ENCODE measurements at regions not wholly inside any gene's neighbourhood (a gene's known extent, or its start where the extent isn't known, plus 50 kb on each side); places are given as distances from the start of the nearest gene placed in this dataset.
A peak's percentile ranks its signal among the peaks of the same experiment; 100 is the strongest.

GRCh38 chr3:81170298-81170697 lies 591.1 kb downstream of the GBE1 start:
- H3K9me3 Mint-ChIP-seq, result peaks cover 3 to 17% (median 9%) of the 10 kb centered on the region in 7 donors
- H3K4me3 ChIP-seq (ENCODE audit: low read depth, low read length), result no peak overlapping the region
- no peaks in the 10 kb centered on the region for H3K27me3 ChIP-seq (ENCODE audit: control insufficient read depth, insufficient read depth, low read length)
- no peak overlapping the region for H3K27ac Mint-ChIP-seq
- no peak overlapping the region for H3K4me3 Mint-ChIP-seq
- no peaks in the 10 kb centered on the region for H3K36me3 Mint-ChIP-seq
- H3K4me1 ChIP-seq (ENCODE audit: control insufficient read depth, insufficient read depth, low read length, poor library complexity, severe bottlenecking), result no peaks in the 10 kb centered on the region
- DNase-seq, result no peak
- H3K27ac ChIP-seq (ENCODE audit: insufficient read depth, low read length, poor library complexity, severe bottlenecking), result no peak overlapping the region
- ATAC-seq (ENCODE audit: low read depth in 2 of 2), result no peak
- no peaks in the 10 kb centered on the region for H3K36me3 ChIP-seq (ENCODE audit: control insufficient read depth, insufficient read depth, low read length)
- H3K9me3 ChIP-seq (ENCODE audit: control insufficient read depth in 2 of 2, low read length in 2 of 2), result peaks cover 3 to 4% of the 10 kb centered on the region in 2 experiments
- H3K4me1 Mint-ChIP-seq, result no peaks in the 10 kb centered on the region
- no peaks in the 10 kb centered on the region for H3K27me3 Mint-ChIP-seq

- Mint-ChIP-seq H3K9me3 (peaks cover 3 to 19% (median 8%) of the 10 kb centered on the region in 7 donors), H3K27ac (peak overlapping the region in 1 of 3 donors; percentile 43), H3K4me3 (no peak overlapping the region), H3K4me1 (no peaks in the 10 kb centered on the region), H3K27me3 (no peaks in the 10 kb centered on the region), H3K36me3 (no peaks in the 10 kb centered on the region)
- no peak for ATAC-seq (ENCODE audit: low read depth in 2 of 2)
- Histone ChIP-seq H3K27ac (ENCODE audit: insufficient read depth, low read length, poor library complexity, severe bottlenecking) (no peak overlapping the region), H3K36me3 (ENCODE audit: control insufficient read depth, insufficient read depth, low read length) (no peaks in the 10 kb centered on the region), H3K9me3 (ENCODE audit: control insufficient read depth in 2 of 2, low read length in 2 of 2) (no peaks in the 10 kb centered on the region), H3K4me1 (ENCODE audit: control insufficient read depth, insufficient read depth, low read length, poor library complexity, severe bottlenecking) (no peaks in the 10 kb centered on the region), H3K4me3 (ENCODE audit: low read depth, low read length) (no peak overlapping the region), H3K27me3 (ENCODE audit: control insufficient read depth, insufficient read depth, low read length) (no peaks in the 10 kb centered on the region)
- no peak for DNase-seq
Measured at GRCh38 chr3:81164806-81165205, 596.6 kb downstream of the GBE1 start.

DNA sequence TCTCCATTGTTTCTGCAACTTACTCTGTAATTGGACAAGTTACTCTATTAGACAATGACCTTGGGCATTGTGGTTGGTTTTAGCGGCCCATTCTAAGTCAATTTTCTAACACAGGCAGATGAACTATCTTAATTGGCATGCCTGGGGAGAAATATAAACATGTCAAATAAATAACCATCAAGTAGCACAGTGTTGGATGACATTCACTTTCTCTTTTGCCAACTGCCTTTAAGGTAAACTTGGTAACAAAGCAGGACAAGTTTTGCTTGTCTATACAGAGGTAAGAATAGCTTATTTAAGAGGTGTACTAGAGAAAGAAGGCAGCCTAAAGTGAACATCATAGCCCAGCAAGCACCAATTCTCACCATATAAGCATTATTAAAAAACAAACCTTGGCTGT lies 599.6 kb downstream of the GBE1 start:
- H3K4me1 Mint-ChIP-seq, result no peaks in the 10 kb centered on the region
- Histone ChIP-seq H3K36me3 (ENCODE audit: control insufficient read depth, insufficient read depth, low read length) (no peaks in the 10 kb centered on the region), H3K4me1 (ENCODE audit: control insufficient read depth, insufficient read depth, low read length, poor library complexity, severe bottlenecking) (no peaks in the 10 kb centered on the region), H3K9me3 (ENCODE audit: control insufficient read depth in 2 of 2, low read length in 2 of 2) (no peaks in the 10 kb centered on the region), H3K4me3 (ENCODE audit: low read depth, low read length) (no peak overlapping the region), H3K27me3 (ENCODE audit: control insufficient read depth, insufficient read depth, low read length) (no peaks in the 10 kb centered on the region), H3K27ac (ENCODE audit: insufficient read depth, low read length, poor library complexity, severe bottlenecking) (no peak overlapping the region)
- DNase-seq (no peak), ATAC-seq (ENCODE audit: low read depth in 2 of 2) (no peak)
- H3K27me3 Mint-ChIP-seq, result no peaks in the 10 kb centered on the region
- H3K4me3 Mint-ChIP-seq, result no peak overlapping the region
- H3K36me3 Mint-ChIP-seq, result no peaks in the 10 kb centered on the region
- H3K9me3 Mint-ChIP-seq, result peaks cover 0 to 19% (median 8%) of the 10 kb centered on the region in 7 donors
- H3K27ac Mint-ChIP-seq, result no peak overlapping the region

DNA sequence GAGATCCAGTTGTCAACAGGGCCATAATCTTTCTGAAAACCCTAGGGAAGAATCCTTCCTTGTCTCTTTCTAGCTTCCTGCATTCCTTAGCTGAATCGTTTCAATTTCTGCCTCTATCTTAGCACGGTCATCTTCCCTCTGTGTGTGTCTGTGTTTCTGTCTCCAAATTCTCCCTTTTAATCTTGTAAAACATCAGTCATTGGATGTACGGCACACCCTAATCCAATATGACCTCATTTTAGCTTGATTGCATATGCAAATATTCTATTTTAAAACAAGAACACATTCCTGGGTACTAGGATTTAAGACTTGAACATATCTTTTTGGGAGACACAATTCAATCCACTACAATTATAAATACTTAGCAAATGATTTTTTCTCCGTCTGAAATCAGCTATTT lies 600.3 kb downstream of the GBE1 start:
- peaks cover 0 to 24% (median 10%) of the 10 kb centered on the region in 7 donors for H3K9me3 Mint-ChIP-seq
- ATAC-seq (ENCODE audit: low read depth in 2 of 2), result no peak
- no peak for DNase-seq

DNA sequence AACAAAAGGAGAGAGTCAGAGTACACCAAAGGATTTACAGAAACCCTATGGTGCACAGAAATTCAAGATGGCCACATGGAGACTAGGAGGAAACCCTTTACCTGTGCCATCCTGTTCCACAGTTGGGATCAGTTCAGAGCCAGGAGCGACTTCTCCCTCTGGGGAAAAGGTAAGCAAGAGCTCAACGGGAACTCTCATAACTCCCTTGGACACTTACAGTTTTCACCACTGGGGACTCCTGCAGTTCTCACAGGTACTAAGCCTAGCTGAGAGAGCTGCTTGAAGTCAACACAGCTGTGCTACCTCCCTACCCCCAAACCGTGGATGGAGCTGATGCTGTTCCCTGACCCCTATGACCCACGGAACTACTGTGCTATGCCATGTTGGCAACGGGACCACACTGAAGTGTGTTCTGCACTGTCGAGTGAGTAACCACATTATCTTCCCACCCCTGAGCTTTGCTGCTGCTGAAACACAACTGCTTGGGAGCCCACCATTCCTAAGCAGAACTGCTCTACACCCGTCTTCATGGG lies 606.8 kb downstream of the GBE1 start:
- Mint-ChIP-seq H3K27me3 (no peaks in the 10 kb centered on the region), H3K9me3 (peaks cover under 1 to 31% (median 9%) of the 10 kb centered on the region in 7 donors), H3K36me3 (no peaks in the 10 kb centered on the region), H3K27ac (no peak overlapping the region), H3K4me3 (no peak overlapping the region), H3K4me1 (no peaks in the 10 kb centered on the region)
- no peak for ATAC-seq (ENCODE audit: low read depth in 2 of 2)
- H3K9me3 ChIP-seq (ENCODE audit: control insufficient read depth in 2 of 2, low read length in 2 of 2), result peaks cover 4 to 6% of the 10 kb centered on the region in 2 experiments
- no peak for DNase-seq
- no peak overlapping the region for H3K4me3 ChIP-seq (ENCODE audit: low read depth, low read length)
- H3K36me3 ChIP-seq (ENCODE audit: control insufficient read depth, insufficient read depth, low read length), result no peaks in the 10 kb centered on the region
- no peaks in the 10 kb centered on the region for H3K27me3 ChIP-seq (ENCODE audit: control insufficient read depth, insufficient read depth, low read length)
- no peak overlapping the region for H3K27ac ChIP-seq (ENCODE audit: insufficient read depth, low read length, poor library complexity, severe bottlenecking)
- H3K4me1 ChIP-seq (ENCODE audit: control insufficient read depth, insufficient read depth, low read length, poor library complexity, severe bottlenecking), result no peaks in the 10 kb centered on the region

More for the DNA sequence above, 600.3 kb downstream of the GBE1 start:
- Histone ChIP-seq H3K4me1 (ENCODE audit: control insufficient read depth, insufficient read depth, low read length, poor library complexity, severe bottlenecking) (no peaks in the 10 kb centered on the region), H3K27me3 (ENCODE audit: control insufficient read depth, insufficient read depth, low read length) (no peaks in the 10 kb centered on the region), H3K36me3 (ENCODE audit: control insufficient read depth, insufficient read depth, low read length) (no peaks in the 10 kb centered on the region), H3K27ac (ENCODE audit: insufficient read depth, low read length, poor library complexity, severe bottlenecking) (no peak overlapping the region), H3K9me3 (ENCODE audit: control insufficient read depth in 2 of 2, low read length in 2 of 2) (peaks cover 1 to 3% of the 10 kb centered on the region in 2 experiments), H3K4me3 (ENCODE audit: low read depth, low read length) (no peak overlapping the region)
- Mint-ChIP-seq H3K27ac (no peak overlapping the region), H3K4me1 (no peaks in the 10 kb centered on the region), H3K4me3 (no peak overlapping the region), H3K36me3 (no peaks in the 10 kb centered on the region), H3K27me3 (no peaks in the 10 kb centered on the region)

DNA sequence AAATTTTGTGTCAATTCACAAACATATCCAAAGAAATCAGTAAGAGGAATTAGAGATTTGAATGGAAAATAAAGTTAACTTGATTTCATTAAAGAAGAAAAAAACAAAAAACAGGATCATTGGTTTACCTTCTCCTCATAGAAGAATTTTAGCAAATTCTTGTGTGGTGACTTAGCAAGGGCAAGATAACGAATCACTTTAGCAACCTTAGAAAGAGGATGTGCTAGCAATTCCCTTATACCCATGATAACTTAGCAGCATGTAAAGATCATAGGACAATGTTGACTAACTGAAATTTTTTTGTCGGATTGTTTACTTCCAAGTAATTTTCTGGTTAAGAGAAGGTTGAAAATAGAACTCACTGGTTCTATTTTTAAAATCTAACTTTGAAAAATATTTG lies 609.3 kb downstream of the GBE1 start:
- Histone ChIP-seq H3K36me3 (ENCODE audit: control insufficient read depth, insufficient read depth, low read length) (no peaks in the 10 kb centered on the region), H3K27ac (ENCODE audit: insufficient read depth, low read length, poor library complexity, severe bottlenecking) (no peak overlapping the region), H3K4me3 (ENCODE audit: low read depth, low read length) (no peak overlapping the region), H3K27me3 (ENCODE audit: control insufficient read depth, insufficient read depth, low read length) (no peaks in the 10 kb centered on the region), H3K9me3 (ENCODE audit: control insufficient read depth in 2 of 2, low read length in 2 of 2) (peaks cover 4 to 6% of the 10 kb centered on the region in 2 experiments), H3K4me1 (ENCODE audit: control insufficient read depth, insufficient read depth, low read length, poor library complexity, severe bottlenecking) (no peaks in the 10 kb centered on the region)
- Mint-ChIP-seq H3K27ac (no peak overlapping the region), H3K4me1 (no peaks in the 10 kb centered on the region), H3K27me3 (no peaks in the 10 kb centered on the region), H3K9me3 (peaks cover 0 to 15% (median 7%) of the 10 kb centered on the region in 7 donors), H3K4me3 (no peak overlapping the region), H3K36me3 (no peaks in the 10 kb centered on the region)
- ATAC-seq (ENCODE audit: low read depth in 2 of 2) (no peak), DNase-seq (no peak)

DNA sequence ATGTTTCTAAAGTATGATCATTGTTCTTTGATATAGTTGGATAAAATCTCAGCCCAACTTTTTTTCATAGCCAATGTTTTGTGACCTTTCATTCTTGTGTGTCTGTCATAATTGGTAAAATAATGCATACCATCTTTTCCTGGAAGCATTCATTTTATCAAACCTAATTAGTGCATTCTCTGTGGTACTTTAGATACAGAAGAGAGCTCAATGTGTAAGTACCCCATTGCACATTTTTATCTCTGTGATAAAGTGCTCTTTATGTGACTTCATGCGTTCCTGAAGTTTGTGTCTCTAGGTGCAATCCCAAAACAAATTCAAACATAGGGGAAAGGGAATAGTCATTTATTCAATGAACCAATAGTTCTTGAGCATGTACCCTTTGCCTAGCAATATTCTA lies 628.5 kb downstream of the GBE1 start:
- H3K27me3 ChIP-seq (ENCODE audit: control insufficient read depth, insufficient read depth, low read length), result no peaks in the 10 kb centered on the region
- no peaks in the 10 kb centered on the region for H3K4me1 ChIP-seq (ENCODE audit: control insufficient read depth, insufficient read depth, low read length, poor library complexity, severe bottlenecking)
- H3K4me1 Mint-ChIP-seq, result no peaks in the 10 kb centered on the region
- peaks cover 2 to 26% (median 6%) of the 10 kb centered on the region in 7 donors for H3K9me3 Mint-ChIP-seq
- H3K4me3 ChIP-seq (ENCODE audit: low read depth, low read length), result no peak overlapping the region
- no peaks in the 10 kb centered on the region for H3K36me3 Mint-ChIP-seq
- H3K27ac ChIP-seq (ENCODE audit: insufficient read depth, low read length, poor library complexity, severe bottlenecking), result no peak overlapping the region
- H3K4me3 Mint-ChIP-seq, result no peak overlapping the region
- H3K27me3 Mint-ChIP-seq, result no peaks in the 10 kb centered on the region
- no peaks in the 10 kb centered on the region for H3K9me3 ChIP-seq (ENCODE audit: control insufficient read depth in 2 of 2, low read length in 2 of 2)
- H3K27ac Mint-ChIP-seq, result no peak overlapping the region
- DNase-seq (no peak), ATAC-seq (ENCODE audit: low read depth in 2 of 2) (no peak)
- no peaks in the 10 kb centered on the region for H3K36me3 ChIP-seq (ENCODE audit: control insufficient read depth, insufficient read depth, low read length)

GRCh38 chr3:81105789-81106488 lies 655.5 kb downstream of the GBE1 start:
- H3K9me3 Mint-ChIP-seq, result peaks cover 2 to 17% (median 10%) of the 10 kb centered on the region in 7 donors
- H3K27me3 ChIP-seq (ENCODE audit: control insufficient read depth, insufficient read depth, low read length), result no peaks in the 10 kb centered on the region
- H3K36me3 Mint-ChIP-seq, result no peaks in the 10 kb centered on the region
- H3K27me3 Mint-ChIP-seq, result no peaks in the 10 kb centered on the region
- H3K9me3 ChIP-seq (ENCODE audit: control insufficient read depth in 2 of 2, low read length in 2 of 2), result no peaks in the 10 kb centered on the region
- DNase-seq, result no peak
- no peak overlapping the region for H3K27ac ChIP-seq (ENCODE audit: insufficient read depth, low read length, poor library complexity, severe bottlenecking)
- H3K27ac Mint-ChIP-seq, result no peak overlapping the region
- ATAC-seq (ENCODE audit: low read depth in 2 of 2), result no peak
- H3K4me1 ChIP-seq (ENCODE audit: control insufficient read depth, insufficient read depth, low read length, poor library complexity, severe bottlenecking), result no peaks in the 10 kb centered on the region
- no peaks in the 10 kb centered on the region for H3K36me3 ChIP-seq (ENCODE audit: control insufficient read depth, insufficient read depth, low read length)
- no peak overlapping the region for H3K4me3 ChIP-seq (ENCODE audit: low read depth, low read length)
- no peak overlapping the region for H3K4me3 Mint-ChIP-seq
- no peaks in the 10 kb centered on the region for H3K4me1 Mint-ChIP-seq
